Left lung (tissue), 4 donors: ENCODE measurements at regions not wholly inside any gene's neighbourhood (a gene's known extent, or its start where the extent isn't known, plus 50 kb on each side); places are given as distances from the start of the nearest gene placed in this dataset.
A peak's percentile ranks its signal among the peaks of the same experiment; 100 is the strongest.
"Not testable (repeated sequence)": the region's sequence is repeated elsewhere in the genome, so short reads cannot be mapped to it uniquely, and the experiment has no call there.

Experiments used
- ATAC-seq: fragments of 200-7000 bp; cut with Tn5 transposase; one replicate; pipeline ENCODE4 v1.9.1; 2020; ENCODE audit warnings: moderate library complexity
- DNase-seq, 4 donors: peaks; one replicate each; pipeline ENCODE4 v3.0.0-alpha.2; 2013 to 2020
- H3K27ac ChIP-seq, 2 donors: fragments of 200-600 bp; sonication (generic) in 1 of 2; one replicate each; pipeline versions ENCODE4 v1.5.0 to v1.8.0; 2020 to 2021
- H3K27me3 ChIP-seq, 2 donors: fragments of 200-600 bp; sonication (generic) in 1 of 2; one replicate each; pipeline versions ENCODE4 v1.5.0 to v1.8.0; 2020 to 2021
- H3K36me3 ChIP-seq, 2 donors: fragments of 200-600 bp; sonication (generic) in 1 of 2; one replicate each; pipeline versions ENCODE4 v1.5.0 to v1.8.0; 2020 to 2021
- H3K4me1 ChIP-seq, 2 donors: fragments of 200-600 bp; one replicate each; pipeline ENCODE4 v1.8.0; 2021
- H3K4me3 ChIP-seq, 2 donors: fragments of 200-600 bp; sonication (generic) in 1 of 2; one replicate each; pipeline versions ENCODE4 v1.5.0 to v1.8.0; 2020 to 2021; ENCODE audit warnings: mild to moderate bottlenecking in 1 of 2
- H3K9me3 ChIP-seq, 2 donors: fragments of 200-600 bp; sonication (generic) in 1 of 2; one replicate each; pipeline versions ENCODE4 v1.5.0 to v1.8.0; 2020 to 2021
- intact Hi-C, 2 donors: fragments of 100-400 bp; cut with DNase I; formaldehyde crosslinking; loops; one replicate each; pipeline versions ENCODE4 v1.11.2 to v1.14.2; 2022
- TF ChIP-seq, protein P1 (sequence below), 2 donors: fragments of 200-600 bp; sonication (generic) in 1 of 2; IDR thresholded peaks; one replicate each; pipeline versions ENCODE4 v1.5.0 to v1.8.0; 2021; ENCODE audit warnings: antibody characterized with exemption in 2 of 2
- donor health status: DM: no; HTN: yes; CAD: no.
- donor health status: DM: no; HTN: no; CAD: no.

DNA sequence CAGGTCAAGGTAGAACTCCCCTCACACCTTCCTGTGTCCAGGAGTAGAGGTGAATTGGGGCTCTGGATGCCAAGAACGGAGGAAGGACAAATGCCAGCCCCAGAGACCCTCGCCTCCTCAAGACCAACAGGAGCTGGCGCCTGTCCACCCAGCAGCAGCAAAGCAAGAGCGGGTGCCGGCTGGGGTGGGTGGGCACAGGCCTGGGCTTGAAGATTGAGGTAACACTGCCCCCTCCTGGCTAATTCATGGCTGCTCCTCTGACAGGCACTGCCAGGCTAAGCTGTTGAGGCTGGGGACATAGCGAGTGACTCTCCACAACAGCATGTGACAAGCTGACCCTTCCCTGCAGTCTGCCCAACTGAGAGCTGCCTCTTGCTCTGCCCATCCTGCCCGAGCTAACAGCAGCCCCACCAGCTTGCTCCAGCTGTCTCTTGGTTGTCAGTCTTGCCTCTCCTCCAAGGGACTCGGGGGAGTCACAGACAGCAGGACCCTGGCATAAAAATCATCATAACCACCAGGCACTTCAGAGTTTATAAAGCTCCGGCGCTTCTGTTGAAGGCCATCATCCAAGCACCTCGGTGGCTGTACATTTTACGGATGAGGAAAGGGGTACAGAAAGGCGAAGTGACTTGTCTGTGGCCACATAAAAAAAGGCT is 202.3 kb downstream of the TBC1D2B start:
- H3K4me1 ChIP-seq, H3K36me3 ChIP-seq, H3K27me3 ChIP-seq, H3K27ac ChIP-seq, H3K9me3 ChIP-seq, H3K4me3 ChIP-seq, intact Hi-C loops: not testable (repeated sequence)
- TF ChIP-seq, protein P1, sequence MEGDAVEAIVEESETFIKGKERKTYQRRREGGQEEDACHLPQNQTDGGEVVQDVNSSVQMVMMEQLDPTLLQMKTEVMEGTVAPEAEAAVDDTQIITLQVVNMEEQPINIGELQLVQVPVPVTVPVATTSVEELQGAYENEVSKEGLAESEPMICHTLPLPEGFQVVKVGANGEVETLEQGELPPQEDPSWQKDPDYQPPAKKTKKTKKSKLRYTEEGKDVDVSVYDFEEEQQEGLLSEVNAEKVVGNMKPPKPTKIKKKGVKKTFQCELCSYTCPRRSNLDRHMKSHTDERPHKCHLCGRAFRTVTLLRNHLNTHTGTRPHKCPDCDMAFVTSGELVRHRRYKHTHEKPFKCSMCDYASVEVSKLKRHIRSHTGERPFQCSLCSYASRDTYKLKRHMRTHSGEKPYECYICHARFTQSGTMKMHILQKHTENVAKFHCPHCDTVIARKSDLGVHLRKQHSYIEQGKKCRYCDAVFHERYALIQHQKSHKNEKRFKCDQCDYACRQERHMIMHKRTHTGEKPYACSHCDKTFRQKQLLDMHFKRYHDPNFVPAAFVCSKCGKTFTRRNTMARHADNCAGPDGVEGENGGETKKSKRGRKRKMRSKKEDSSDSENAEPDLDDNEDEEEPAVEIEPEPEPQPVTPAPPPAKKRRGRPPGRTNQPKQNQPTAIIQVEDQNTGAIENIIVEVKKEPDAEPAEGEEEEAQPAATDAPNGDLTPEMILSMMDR (IDR thresholded peaks at IDR 0.05), result peak; percentile 41 to 57
- peak in 3 of 4 donors; percentile 24 to 66 (median 58) for DNase-seq
- peak; percentile 60 for ATAC-seq

DNA sequence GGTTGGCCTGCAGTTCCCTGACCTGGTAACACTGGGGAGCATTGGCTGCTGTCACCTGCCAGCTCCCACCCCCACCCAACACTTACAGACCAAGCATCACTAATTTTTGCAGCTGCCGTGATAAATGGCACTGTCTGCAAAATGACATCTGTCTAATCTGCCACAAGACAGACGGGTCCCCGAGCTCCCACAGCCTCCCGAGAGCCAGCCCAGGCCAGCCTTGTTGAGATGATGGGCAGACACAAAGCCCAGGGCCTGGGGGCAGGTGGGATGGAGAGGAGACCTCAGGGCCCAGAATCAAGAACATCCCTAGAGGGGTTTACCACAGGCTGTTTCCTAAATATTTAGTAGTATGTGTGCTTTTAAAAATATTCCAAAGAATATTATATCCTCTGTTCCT is 203.4 kb downstream of the TBC1D2B start:
- Histone ChIP-seq H3K36me3 (no peaks in the 10 kb centered on the region), H3K4me1 (no peaks in the 10 kb centered on the region), H3K27me3 (peaks cover 0 to 2% of the 10 kb centered on the region in 2 donors), H3K9me3 (no peaks in the 10 kb centered on the region), H3K27ac (no peak overlapping the region), H3K4me3 (no peak overlapping the region)
- ATAC-seq (no peak), DNase-seq (peak in 1 of 4 donors; percentile 59)
- intact Hi-C loops, result no loop called here
- TF ChIP-seq, protein P1 (IDR thresholded peaks at IDR 0.05), result no peak

DNA sequence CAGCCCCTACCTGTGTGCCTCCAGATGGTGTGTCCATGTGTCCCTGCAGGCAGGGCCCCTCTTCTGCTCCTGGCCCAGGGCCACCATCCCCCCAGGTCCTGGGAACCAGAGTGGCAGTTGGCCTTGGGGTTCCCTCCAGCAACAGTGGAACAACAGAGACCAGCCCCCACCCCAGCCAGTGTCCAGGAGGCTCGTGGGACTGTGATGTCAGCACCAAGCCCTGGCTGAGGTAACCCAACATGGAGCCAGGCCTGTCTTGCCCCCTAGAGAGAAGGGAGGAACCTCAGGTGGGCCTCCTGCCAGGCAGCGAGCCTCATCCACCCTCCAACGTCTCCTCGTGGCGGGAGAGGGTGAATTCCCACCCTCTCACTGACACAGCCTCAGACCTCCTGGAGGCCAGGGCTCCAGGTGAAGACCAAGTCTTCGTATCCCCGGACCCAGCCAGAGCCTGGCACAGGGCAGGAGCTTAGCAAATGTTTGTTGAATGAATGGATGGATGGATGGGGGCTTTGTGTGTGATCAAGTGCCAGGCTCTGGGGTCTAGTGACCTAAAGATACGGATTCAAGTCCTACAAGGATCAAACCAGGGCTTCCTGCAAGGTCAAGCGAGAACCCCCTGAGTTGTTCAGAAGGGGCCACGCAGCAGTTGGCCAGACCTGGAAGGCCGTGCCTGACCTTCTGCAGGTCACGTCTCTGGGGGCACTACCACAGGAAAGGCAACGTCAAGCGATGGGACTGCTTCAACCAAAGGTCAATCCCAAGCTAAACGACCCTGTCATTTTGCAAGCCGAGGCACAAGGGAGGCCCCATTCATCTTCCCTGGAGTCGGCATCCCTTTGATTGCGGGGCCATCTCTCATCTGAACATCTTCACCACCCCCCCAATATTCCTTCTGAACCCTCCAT is 204.7 kb downstream of the TBC1D2B start:
- H3K9me3 ChIP-seq, H3K27ac ChIP-seq, H3K36me3 ChIP-seq, H3K27me3 ChIP-seq, H3K4me1 ChIP-seq, ATAC-seq, H3K4me3 ChIP-seq, intact Hi-C loops: not testable (repeated sequence)
- DNase-seq, result peak in 1 of 4 donors; percentile 57

DNA sequence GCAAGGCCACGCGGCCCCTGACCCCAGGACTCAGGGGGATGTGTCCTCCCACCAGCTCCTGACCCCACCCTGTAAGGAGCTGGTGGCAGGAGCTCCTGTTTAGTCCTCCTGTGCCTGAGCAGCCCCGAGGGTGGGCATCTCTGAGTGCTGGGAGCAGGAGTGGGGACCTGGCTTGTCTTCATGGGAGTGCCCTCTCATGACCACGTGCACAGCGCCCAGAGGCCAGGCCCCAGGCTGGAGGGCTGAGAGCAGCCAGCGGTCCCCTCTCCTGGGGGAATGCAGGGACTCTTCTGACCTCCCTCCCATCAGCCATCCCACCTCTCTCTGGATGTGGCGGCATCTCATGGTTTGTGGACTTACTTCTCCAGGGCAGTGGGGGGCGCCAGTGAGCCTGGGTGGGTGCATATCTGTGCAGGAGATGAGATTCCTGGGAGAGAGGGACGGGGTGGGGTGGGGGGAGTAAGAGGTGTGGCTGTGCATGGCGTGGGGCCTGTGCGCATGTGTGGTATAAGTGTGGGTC is 205.6 kb downstream of the TBC1D2B start:
- no peak overlapping the region for H3K4me3 ChIP-seq
- intact Hi-C loops, result no loop called here
- TF ChIP-seq, protein P1 (IDR thresholded peaks at IDR 0.05), result no peak

DNA sequence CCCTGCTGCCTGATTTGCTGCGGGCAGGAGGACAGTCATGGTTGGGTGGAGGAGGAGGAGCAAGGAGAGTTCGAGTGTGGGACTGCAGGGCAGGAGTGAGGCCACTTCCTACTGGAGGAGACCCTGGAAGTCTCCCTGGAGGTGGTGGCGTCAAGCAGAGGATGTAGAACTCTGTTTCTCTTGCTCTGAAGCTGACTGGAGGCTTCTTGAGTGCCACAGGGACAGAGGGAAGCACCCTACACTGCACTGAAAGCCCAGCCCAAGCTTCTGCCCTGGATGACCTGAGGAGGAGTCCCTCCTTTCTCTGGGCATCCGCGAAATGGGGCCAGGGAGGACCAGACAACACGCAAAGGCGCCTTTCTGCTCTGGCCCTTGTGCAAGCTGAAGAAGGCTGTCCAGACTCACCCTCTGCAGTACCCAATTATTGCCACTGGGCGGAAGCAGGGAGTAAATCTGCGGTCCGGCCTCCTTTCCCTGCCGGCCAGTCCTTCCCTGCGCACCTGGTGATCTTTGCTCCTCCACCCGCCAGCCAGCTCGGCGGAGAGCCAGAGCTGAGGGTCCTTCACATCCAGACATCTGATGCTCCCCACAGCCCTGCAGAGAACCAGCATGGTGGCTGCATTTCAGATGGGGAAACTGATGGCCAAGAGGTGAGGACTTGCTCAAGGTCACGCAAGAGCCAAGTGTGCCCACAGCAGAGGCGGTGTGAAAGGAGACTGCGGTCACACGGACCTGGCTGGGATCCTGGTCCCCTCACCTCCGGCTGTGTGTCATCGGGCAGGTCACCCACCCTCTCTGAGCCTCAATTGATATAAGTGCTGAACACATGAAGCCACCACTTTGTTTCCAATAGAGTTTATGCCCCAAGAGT is 207.1 kb downstream of the TBC1D2B start:
- intact Hi-C loops, result no loop called here
- no peaks in the 10 kb centered on the region for H3K36me3 ChIP-seq
- H3K27ac ChIP-seq, result no peak overlapping the region
- TF ChIP-seq, protein P1 (IDR thresholded peaks at IDR 0.05), result peak; percentile 84 to 89
- no peaks in the 10 kb centered on the region for H3K9me3 ChIP-seq
- ATAC-seq (peak; percentile 90), DNase-seq (peak in 3 of 4 donors; percentile 53 to 61 (median 54))
- H3K4me1 ChIP-seq, result no peaks in the 10 kb centered on the region
- H3K4me3 ChIP-seq, result no peak overlapping the region
- H3K27me3 ChIP-seq, result peaks cover 0 to 4% of the 10 kb centered on the region in 2 donors

More for the DNA sequence above, 205.6 kb downstream of the TBC1D2B start:
- Histone ChIP-seq H3K4me1 (no peaks in the 10 kb centered on the region), H3K9me3 (no peaks in the 10 kb centered on the region), H3K27ac (no peak overlapping the region), H3K36me3 (no peaks in the 10 kb centered on the region), H3K27me3 (peaks cover 0 to 4% of the 10 kb centered on the region in 2 donors)
- DNase-seq, result peak in 1 of 4 donors; percentile 65
- ATAC-seq, result no peak
